ENCODE measurements at regions not wholly inside any gene's neighbourhood (a gene's known extent, or its start where the extent isn't known, plus 50 kb on each side); places are given as distances from the start of the nearest gene placed in this dataset.

DNA sequence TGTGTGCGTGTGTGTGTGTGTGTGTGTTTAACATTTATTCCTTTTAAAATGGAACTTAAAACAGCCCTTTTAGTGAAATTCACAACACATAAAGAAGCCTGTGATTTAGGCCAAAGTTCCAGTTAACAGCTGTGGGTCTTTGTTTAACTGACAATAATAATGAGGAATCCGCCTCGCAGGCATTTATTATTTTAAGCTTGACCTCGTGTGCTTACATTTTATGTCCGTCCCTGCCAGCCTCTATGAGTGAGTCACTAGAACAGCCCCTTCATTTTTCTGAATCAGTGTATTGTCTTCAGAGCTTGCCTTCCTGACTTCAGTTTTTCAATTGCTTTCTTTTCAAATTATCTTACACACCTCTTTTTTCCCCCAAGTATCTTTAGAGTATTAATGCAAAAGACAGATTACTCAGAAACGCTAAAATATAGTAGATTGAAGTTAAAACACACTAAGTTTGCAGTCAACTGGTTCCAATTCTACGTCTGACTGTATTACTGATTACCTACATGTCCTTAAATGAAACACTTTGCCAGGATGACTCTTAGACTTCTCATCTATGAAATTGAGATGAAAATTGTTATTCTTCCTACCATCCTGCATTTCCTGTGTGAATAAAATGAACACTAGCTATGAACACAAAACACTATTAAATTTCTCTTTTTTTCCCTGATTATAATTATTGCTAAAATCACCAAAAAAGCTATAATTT is 319.6 kb upstream of the HS3ST1 start:
- TF ChIP-seq POLR2AphosphoS5 (IDR thresholded peaks at IDR 0.05) (no peak), POLR2A (IDR thresholded peaks at IDR 0.05) (no peak)
